Loucy (cell line): ENCODE measurements at regions not wholly inside any gene's neighbourhood (a gene's known extent, or its start where the extent isn't known, plus 50 kb on each side); places are given as distances from the start of the nearest gene placed in this dataset.

Experiments used
- CTCF ChIP-seq: fragments of 200-600 bp; sonication (generic); conservative IDR thresholded peaks from 2 replicates; pipeline ENCODE4 v1.5.1; 2014; ENCODE audit warnings: mild to moderate bottlenecking, antibody characterized with exemption, low read length
- EZH2phosphoT487 ChIP-seq: fragments of 200-600 bp; IDR thresholded peaks from 2 replicates; pipeline ENCODE4 v1.6.1; 2018; ENCODE audit warnings: antibody characterized with exemption, mild to moderate bottlenecking, moderate library complexity, borderline replicate concordance

GRCh38 chr1:10863886-10864285 is 67.4 kb upstream of the CASZ1 start:
- TF ChIP-seq CTCF = no peak
- no peak for TF ChIP-seq EZH2phosphoT487
